ENCODE measurements at regions not wholly inside any gene's neighbourhood (a gene's known extent, or its start where the extent isn't known, plus 50 kb on each side); places are given as distances from the start of the nearest gene placed in this dataset.

DNA sequence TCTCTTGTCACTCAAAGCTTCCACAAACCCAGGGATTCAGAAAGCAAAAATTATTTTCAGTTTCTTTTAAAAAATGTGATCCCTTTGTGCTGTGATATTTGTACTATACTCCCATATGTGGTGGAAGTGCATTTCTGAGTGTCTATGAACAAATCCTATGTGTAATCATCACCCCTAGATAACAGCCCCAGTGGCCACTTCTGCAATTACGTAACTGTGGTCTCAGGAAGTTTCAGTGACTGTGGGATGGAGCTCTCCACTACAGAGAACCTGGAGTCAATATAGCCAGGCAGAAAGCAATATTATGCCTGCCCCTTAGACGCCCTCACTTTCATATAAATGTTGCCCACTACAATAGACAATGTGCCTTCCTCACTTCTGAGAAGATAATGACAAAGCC is 1101.7 kb upstream of the GHITM start:
- DNase-seq: no peak

DNA sequence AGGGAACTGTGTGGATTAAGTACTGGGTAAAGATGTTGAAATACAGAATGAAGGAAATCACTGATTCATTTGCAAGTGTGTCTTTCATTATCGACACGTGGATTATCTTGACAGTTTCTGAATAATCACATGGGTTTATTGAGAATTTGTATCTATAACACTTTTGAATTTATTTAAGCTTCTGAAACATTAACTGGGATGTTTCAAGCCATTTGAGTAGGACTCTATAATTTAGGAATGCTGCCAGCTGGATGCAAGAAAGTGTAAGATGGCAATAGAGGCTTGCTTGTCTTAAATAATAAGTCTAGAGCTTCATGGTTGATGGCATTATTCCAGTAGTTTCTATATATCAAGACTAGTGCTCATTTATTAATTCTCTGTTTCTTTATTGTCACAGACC is 1100.7 kb upstream of the GHITM start:
- DNase-seq: no peak

DNA sequence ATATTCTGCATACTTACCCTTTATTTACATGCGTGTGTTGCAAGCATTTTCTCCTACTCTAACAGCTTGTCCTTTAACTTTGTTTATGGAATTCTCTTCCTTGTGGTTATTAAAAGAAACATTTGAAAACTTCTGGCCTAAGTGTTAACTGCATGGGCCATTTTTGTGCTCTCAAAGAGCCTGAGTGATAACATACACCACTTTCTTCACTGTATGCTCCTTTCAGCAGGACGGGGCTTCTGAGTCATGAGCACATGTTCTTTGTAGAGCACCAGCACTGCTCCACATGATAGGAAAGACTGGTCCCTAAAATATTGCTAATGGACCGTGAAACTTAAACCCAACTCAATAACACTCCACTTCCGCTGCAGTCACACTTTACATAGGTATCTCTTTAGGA is 1093.6 kb upstream of the GHITM start:
- no peak for DNase-seq

DNA sequence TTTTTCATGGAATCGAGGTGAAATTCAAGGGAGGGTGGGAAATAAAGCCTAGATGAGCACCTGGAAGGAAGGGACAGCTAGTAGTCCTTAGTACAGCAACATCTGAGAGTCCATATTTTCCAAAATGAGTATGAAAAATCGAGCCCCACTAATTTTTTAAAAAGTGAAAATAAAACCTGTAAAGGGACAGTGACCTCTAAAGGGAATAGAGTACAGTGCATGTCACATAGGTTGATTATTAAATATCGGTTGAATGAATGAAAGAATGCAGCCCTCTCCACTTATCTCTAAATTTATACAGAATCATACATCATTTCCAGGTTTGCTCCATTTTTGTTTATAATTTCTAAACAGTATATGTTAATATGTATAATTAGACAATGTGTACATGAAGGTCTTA is 1088.5 kb upstream of the GHITM start:
- DNase-seq: no peak

DNA sequence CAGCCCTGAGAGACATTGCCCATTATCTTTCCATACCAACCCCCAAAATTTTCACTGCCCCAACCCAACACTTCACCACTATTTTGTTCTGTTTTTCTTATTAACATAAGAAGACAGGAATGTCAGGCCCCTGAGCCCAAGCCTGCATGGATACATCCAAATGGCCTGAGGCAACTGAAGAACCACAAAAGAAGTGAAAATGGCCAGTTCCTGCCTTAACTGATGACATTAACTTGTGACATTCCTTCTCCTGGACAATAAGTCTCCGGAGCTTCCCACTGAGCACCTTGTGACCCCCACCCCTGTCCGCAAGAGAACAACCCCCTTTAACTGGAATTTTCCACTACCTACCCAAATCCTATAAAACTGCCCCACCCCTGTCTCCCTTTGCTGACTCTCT is 1076.4 kb upstream of the GHITM start:
- no peak for DNase-seq

DNA sequence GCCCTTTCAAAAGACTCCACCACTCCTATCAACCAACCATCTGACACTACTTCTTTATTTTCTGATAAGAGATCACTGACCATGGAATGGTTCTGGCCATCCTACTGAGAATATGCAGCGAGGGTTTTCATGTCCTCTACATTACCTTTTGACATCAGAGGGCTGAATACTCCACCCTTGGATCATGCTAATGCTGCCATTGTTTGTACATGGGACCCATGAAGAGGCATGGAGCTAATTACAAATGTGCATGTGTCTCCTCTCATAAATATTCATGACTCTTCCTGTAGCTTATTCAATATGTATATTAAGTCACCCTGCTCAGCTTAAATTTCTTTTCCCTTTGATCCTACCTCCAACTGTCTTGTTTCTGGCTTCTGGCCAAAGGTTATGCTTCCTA is 1065.8 kb upstream of the GHITM start:
- no peak for DNase-seq

DNA sequence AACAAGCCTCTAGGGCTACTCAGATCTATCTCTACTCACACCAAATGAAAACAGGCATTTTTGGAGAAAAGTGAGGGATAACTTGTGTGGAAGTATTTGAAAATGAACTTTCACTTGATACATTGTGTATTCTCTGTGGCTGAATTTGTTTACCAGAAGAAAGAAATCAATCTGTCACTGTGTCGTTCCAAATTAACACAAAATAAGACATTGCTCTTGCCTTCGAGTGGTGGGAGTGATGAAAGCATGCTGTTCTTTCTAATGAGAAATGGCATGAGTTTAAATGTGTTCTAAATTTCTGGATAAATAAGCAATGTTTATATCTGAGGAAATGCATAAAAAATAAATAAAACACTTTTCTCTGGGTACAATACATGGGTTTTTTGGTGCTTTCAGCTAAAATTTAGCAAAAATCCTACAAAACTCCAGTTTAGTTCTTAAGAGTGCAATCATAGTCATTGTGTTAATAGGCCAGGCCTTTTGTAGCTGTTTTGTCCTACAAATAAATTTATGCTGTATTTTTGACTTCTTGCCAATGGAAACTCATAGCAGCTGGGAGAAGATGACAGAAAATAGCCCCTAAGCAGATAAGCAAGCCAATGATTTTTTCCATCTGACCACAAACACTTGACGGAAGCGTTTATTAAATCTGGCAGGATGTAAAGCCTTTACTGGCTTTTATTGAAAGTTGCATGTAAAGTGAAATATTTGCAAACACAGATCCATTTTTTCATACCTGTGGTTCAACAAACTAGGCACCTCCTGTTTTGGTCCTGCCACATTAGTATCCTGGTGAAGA is 1064.1 kb upstream of the GHITM start:
- peak; percentile 5 for DNase-seq

DNA sequence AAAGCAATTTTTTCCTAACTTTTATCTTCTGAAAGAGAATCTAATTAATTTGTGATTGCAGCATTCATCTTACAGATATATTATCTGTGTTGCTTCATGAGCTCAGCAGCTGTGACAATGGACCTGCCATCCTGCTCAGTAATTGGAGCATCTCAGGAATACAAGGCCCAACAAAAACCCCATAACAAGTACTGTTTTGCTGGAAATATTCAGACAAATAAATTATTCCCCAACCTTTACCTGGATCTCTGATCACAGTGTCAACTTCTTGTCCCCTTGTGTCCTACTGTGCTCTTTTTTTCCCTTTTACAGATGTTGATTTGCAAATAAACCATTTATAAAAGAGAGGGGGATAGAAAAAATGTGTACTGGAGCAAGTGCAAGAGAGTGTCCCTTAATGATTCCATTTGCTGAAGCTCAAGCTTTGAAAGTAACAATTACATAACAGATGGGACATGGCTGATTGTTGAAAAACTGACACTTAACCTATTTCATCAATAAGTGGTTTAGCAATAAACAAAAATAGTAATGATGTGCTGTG is 1063.4 kb upstream of the GHITM start:
- DNase-seq: no peak

DNA sequence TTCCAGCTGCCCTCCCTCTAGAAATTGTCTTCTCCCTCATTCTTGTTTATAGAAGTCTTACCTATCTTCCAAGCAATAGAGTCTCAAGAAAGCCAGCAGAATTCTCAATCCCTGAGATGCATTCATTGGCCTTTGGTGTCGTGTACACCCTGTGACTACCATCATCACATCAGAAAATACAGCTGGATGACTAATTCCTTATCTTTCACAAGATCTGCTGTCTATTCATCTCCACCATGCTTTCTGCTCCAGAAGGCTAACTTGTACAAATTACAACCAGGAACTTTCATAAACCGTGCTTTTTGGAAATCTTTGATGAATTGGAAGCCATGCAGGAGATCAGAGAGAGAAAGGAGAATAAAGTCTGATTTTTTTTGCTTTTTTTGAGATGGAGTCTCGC is 1062.9 kb upstream of the GHITM start:
- no peak for DNase-seq

DNA sequence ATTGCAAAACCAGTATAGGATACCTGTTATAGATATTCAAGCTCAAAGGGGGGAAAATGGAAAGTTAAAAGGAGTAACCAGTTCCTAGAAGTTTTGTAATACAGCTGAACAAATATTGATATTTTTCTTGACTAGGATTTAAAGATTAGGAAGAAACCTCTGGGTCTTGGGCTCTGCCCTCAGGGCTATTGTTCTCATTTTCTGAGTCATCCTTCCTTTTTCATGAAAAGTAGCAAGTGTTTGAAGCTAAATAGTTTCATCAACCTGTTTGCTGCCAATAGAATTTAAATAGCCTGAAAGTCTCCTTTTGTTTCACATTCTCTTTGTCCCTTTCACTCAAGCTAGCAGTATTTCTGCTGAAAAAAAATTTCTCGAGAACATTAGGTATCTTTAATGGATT is 1061.1 kb upstream of the GHITM start:
- DNase-seq: no peak

DNA sequence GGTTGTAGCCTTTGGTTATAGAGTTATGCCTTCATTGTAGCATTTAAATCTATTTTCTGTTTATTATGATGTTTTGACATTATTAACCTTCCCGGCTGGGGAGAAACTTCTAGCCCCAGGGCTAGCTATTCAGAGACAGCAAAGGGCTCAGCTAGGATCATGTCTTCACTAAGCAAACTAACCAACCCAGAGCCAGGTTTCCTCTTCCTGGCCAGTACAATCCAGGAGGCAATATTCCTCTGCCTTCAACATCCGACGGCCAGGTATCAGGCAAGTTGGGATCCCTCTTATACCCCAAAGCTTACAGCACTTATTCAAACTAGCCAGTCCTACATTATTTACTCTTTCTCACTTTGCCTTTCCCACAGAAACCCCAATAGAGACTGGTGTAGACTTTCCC is 1060.7 kb upstream of the GHITM start:
- no peak for DNase-seq

DNA sequence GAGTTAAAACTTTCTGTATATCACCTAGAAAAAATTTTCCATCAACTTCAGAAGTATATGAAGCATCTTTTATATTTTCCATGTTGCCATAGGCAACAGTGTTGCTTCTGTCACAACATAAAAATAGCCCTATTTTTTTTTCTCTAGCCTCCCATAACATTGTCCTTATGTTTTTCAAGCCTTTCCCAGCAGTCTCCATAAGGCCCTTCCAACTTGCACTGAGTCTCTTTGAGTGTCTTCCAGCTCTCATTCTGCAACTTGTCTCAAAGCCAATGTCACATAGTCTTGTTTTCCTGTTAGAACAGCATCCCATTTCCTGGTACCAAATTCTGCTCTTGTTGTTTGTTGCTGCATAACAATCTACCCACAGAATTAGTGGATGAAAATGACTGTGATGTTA is 1055.5 kb upstream of the GHITM start:
- no peak for DNase-seq

DNA sequence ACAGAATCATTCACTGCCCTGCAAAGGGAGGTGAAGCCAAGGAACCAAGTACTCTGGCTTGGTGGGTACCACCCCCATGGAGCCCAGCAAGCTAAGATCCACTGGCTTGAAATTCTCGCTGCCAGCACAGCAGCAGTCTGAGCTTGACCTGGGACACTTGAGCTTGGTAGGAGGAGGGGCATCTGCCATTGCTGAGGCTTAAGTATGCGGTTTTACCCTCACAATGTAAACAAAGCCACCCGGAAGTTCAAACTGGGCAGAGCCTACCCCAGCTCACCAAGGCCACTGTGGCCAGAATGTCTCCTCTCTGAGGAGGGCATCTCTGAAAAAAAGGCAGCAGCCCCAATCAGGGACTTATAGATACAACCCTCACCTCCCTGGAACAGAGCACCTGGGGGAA is 1050.0 kb upstream of the GHITM start:
- no peak for DNase-seq

DNA sequence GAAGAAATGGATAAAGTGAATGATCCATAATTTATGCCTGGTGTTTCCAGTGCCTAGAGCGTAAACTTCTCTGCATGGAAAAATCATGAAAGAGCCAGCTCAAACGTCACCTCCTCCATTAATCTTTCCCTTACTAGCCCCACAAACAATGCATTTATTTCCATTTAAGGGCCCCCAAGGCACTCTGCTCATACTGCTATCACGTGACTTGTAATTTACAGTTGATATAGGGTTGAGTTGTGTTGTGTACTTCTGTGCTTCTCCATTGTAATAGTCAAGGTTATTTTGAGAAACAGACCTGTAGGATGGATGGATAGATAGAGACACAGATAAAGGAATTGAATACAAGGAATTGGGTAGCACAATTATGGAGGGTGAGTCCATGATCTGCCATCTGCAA is 1034.7 kb upstream of the GHITM start:
- no peak for DNase-seq

DNA sequence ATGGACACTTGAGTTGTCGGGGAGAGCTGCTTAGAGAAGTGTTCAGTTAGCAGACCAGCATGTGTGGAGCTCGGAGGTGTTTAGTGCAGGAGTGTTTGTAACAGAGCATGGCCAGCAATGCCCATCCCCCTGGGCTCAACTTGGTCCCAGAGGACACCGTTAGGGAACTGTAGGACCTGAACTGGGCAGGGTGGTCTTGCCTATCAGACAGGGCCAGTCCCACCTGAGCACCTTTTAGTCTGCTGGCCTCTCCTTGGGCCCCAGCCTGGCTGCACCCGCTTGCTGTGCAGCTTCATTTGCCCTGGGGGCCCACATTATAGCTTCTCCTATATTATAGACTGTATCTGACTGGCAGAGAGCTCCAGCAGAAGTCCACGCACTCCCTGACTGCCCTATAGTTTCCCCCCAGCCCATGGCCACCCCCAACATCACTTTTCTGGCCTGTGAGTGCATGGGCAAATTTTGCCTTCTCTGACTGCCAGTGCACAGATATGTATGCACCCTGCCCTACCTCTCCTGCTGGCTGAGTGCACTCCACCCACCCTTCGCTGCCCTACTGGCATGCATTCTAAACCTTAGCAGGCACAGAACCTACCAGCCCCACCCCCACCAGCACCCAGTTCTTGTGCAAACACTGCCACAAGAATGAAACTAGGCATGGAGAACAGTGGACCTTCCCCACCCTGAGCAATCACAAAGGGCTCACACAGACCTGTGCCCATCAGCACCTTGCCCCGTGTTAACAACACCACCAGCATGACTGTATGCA is 1030.6 kb upstream of the GHITM start:
- no peak for DNase-seq

DNA sequence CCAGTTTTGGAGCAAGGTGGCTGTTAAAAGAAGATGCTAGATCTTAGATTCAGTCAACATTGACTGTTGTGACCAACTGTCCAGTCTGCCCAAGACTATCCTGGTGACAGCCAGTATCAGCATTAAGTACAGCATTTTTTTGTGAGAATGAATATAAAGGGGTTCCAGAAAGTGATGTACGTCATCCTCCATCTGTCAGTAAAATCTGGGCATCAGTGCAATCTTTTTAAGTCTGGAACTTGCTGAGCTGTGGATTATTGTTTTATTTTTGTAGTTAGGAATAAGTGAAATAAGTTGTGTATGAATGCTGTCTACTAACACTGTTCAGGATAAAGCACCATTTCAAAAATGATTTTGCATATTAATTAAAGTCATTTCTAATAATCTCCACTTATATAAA is 1020.0 kb upstream of the GHITM start:
- no peak for DNase-seq

DNA sequence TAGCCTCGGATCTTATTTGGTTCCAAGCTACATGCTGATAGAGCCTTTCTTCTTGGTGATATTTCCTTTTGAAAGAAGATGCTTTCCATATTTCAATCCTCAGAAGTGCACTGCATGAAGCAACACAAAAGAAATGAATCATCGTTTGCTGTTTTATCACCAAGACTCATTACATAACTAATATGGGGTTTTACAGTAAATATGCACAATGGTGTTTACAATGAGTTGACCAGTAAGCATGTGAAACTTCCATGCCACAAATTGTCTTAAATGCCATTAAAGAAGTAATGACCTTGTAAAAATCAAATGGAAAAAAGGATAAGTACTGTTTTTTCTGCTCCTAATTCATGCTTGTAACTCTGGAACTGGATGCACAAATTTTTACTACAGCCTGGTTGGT is 1017.0 kb upstream of the GHITM start:
- DNase-seq: no peak

DNA sequence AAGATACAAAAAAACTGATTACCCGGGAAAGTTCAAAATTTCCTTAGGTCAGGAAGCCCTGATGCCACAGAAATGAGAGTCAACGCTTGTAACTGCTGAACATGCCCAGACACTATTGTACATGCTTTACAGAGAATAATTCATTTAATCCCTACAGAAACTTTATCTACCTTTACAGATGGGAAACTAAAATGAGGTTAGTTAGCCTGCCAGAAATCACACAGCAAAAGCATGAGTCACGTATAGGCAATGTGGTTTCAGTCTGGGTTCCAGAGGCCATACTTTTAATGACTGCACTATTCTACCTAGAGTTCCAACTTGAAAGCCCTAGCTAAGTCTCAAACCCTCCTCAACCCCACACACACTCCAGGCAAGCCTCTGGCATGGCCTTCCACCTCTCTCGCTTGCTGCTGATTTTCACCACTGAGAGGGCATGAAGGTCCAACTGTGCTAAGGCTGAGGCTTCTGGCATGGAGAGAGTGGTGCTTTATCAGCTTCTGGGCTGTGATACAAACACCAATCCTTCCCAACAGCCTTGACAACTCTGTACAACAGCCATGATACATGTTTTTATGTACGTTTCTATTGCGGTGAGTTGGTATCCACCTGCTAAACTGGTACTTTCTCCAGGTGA is 1011.2 kb upstream of the GHITM start:
- DNase-seq: peak; percentile 7

DNA sequence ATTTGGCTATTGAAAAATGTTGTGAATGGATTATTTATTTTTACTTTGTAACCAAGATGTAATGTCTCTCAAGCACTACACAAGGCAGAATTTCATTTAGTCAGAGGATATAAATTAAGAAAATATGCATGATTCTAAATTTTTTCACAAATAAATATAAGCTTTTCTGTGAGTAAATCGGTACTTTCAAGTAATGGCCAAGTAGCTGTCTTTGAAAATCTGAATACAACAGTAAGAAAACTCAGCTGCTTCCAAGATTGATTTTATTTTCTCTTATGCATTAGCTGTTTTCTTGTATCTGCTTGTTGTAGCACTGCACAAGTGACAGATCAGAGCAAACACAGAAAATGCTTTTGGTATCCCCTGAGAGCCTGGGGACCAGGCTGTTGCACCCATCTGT is 998.5 kb upstream of the GHITM start:
- DNase-seq: no peak

DNA sequence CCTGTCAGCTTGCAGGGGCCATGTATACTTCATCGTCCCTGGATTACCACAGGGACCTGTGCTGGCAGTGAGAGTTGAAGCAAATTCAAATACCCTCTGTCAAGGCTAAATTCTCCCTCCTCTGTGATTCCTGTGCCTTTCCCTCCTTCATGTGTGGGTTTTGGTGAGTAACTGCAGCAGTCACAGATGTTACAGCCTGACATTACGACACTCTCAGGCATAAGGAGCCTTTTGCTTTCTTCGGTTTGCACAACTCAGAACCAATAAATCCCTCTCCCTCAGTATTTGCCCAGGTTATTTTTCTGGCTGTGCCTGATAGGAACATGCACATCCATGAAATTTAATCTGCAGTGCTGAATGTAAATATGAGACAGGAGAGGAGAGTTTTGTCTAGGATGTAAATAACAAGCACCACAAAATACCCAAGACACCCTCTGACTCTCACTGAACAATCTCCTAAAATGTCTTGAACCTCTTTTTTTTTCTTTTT is 997.2 kb upstream of the GHITM start:
- DNase-seq: no peak

DNA sequence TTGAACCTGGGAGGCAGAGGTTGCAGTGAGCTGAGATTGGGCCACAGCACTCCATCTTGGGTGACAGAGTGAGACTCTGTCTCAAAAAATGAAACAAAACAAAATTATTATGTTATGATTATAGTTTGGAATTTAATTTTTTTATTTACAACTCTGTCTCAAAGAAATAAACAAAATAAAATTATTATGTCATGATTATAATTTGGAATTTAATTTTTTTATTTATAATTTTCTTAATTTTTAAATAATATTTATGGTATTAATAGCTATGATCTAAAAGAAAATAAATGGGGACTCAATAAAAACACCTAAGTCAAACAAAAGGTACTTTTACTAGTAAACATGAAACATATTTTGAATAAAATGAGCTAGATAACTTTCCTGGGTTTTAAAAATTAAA is 994.8 kb upstream of the GHITM start:
- no peak for DNase-seq

DNA sequence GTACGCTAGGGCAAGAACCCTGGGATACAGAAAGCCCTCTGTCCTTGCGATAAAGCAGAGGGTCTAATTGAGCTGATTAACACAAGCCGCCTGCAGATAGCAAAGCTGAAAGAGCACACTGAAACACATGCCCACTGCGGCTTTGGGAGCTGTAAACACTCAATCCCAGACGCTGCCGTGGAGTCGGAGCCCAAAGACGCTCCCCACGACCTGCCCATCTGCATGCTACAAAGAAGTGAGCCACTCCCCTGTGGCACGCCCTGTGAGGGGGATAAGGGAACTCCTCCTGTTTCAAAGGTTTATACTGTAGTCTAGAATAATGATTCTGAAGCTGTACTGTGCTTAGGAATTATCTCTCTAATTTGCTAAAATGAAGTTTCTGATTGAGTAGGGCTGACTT is 985.6 kb upstream of the GHITM start:
- no peak for DNase-seq

DNA sequence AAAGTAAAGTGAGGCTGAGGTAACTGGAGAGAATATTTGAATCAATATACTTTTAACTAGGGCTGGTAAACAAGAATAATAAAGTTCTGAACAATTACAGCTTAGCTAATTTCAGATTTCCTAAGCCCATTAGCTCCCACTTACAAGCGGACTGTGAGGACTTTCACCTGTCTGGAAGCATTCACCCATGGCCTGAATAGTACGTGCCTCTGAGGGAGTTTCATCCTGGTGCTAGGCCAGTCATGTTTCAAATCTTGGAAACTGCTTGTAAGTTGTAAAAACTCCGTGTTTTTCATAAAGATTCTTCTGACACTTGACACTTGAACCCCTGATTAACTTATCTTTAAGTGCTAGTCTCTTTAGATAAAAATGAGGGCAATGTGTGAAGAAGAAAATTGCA is 975.2 kb upstream of the GHITM start:
- no peak for DNase-seq

DNA sequence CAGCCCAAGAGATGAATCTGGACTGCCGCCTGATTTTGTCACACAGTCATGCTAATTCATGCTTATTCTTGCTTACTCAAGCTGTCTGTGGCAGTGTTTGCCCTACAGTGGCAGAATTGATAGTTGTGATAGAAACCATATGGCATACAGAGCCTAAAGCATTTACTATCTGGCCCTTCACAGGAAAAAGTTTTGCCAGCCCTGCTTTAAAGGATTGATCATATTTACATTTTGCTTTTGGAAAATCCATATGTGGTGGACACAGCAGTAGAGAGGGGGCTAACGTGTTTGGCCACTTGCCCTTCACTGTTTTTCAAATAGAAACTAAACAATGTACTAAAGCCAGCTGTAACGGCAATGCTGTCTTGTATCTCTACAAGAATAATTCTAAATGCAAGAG is 974.0 kb upstream of the GHITM start:
- DNase-seq: no peak
